Astrocyte (in vitro differentiated cells and primary cell): ENCODE measurements at regions not wholly inside any gene's neighbourhood (a gene's known extent, or its start where the extent isn't known, plus 50 kb on each side); places are given as distances from the start of the nearest gene placed in this dataset.

Source experiments
- DNase-seq: peaks from one replicate; pipeline ENCODE4 v3.0.0-alpha.2; 2010; ENCODE audit warnings: low read depth
- FAIRE-seq: peaks from 2 replicates; lab custom pipeline; 2011; peaks lifted over from hg19 to GRCh38; lab: Jason Lieb, UNC
- H2AFZ ChIP-seq: 2 replicates; pipeline ENCODE4 v1.6.0; 2012; ENCODE audit warnings: low read depth, low read length, inconsistent platforms
- H3K27ac ChIP-seq: 2 replicates; pipeline ENCODE4 v1.5.1; 2011; ENCODE audit warnings: low read depth, low read length, inconsistent platforms
- H3K27me3 ChIP-seq: 2 replicates; pipeline ENCODE4 v1.6.0; 2011; ENCODE audit warnings: low read length, inconsistent platforms; ENCODE audit not compliant: insufficient read depth
- H3K36me3 ChIP-seq: 2 replicates; pipeline ENCODE4 v1.5.1; 2011; ENCODE audit warnings: low read length, inconsistent platforms; ENCODE audit not compliant: insufficient read depth
- H3K4me1 ChIP-seq: 2 replicates; pipeline ENCODE4 v1.5.1; 2011; ENCODE audit warnings: low read length, inconsistent platforms; ENCODE audit not compliant: insufficient read depth
- H3K4me2 ChIP-seq: 2 replicates; pipeline ENCODE4 v1.6.0; 2012; ENCODE audit warnings: low read length, inconsistent platforms
- H3K4me3 ChIP-seq: 2 replicates; pipeline ENCODE4 v1.5.1; 2011; ENCODE audit warnings: low read depth, mild to moderate bottlenecking, low read length, inconsistent platforms; ENCODE audit not compliant: insufficient read depth
- H3K79me2 ChIP-seq: 2 replicates; pipeline ENCODE4 v1.6.0; 2012; ENCODE audit warnings: mild to moderate bottlenecking, low read length, inconsistent platforms; ENCODE audit not compliant: insufficient read depth
- H3K9ac ChIP-seq: 2 replicates; pipeline ENCODE4 v1.6.0; 2012; ENCODE audit warnings: mild to moderate bottlenecking, low read length, inconsistent platforms
- H3K9me3 ChIP-seq: 2 replicates; pipeline ENCODE4 v1.5.1; 2012; ENCODE audit warnings: low read depth, mild to moderate bottlenecking, low read length, inconsistent platforms; ENCODE audit not compliant: insufficient read depth
- H4K20me1 ChIP-seq: 2 replicates; pipeline ENCODE4 v1.6.0; 2012; ENCODE audit warnings: low read length, inconsistent platforms; ENCODE audit not compliant: insufficient read depth
- H3K27ac Mint-ChIP-seq: one replicate; pipeline ENCODE4 v1.8.0; 2021; ENCODE audit warnings: mild to moderate bottlenecking, mixed read lengths; ENCODE audit not compliant: unreplicated experiment
- H3K27me3 Mint-ChIP-seq: one replicate; pipeline ENCODE4 v1.8.0; 2021; ENCODE audit warnings: low read depth, mixed read lengths; ENCODE audit not compliant: unreplicated experiment
- H3K36me3 Mint-ChIP-seq: one replicate; pipeline ENCODE4 v1.8.0; 2021; ENCODE audit warnings: low read depth, mixed read lengths; ENCODE audit not compliant: unreplicated experiment
- H3K4me1 Mint-ChIP-seq: one replicate; pipeline ENCODE4 v1.8.0; 2021; ENCODE audit warnings: low read depth, mixed read lengths; ENCODE audit not compliant: unreplicated experiment
- H3K4me3 Mint-ChIP-seq: one replicate; pipeline ENCODE4 v1.8.0; 2021; ENCODE audit warnings: mild to moderate bottlenecking, moderate library complexity, mixed read lengths; ENCODE audit not compliant: unreplicated experiment
- H3K9me3 Mint-ChIP-seq: one replicate; pipeline ENCODE4 v1.8.0; 2021; ENCODE audit warnings: mild to moderate bottlenecking, mixed read lengths; ENCODE audit not compliant: unreplicated experiment
- CTCF ChIP-seq: IDR thresholded peaks from 2 replicates; pipeline ENCODE4 v1.5.1; 2011; ENCODE audit warnings: low read depth, mild to moderate bottlenecking, inconsistent platforms, low read length, moderate library complexity; ENCODE audit not compliant: insufficient read depth
- EZH2 ChIP-seq: IDR thresholded peaks from 2 replicates; pipeline ENCODE4 v1.6.1; 2012; ENCODE audit warnings: mild to moderate bottlenecking, low read length, inconsistent platforms; ENCODE audit not compliant: insufficient read depth

GRCh38 chr22:47345025-47345424, 582.6 kb downstream of the TBC1D22A start:
- Mint-ChIP-seq H3K27me3 (no peaks in the 10 kb centered on the region), H3K4me3 (no peak overlapping the region), H3K27ac (no peak overlapping the region), H3K4me1 (no peaks in the 10 kb centered on the region), H3K9me3 (peaks cover 14% of the 10 kb centered on the region), H3K36me3 (no peaks in the 10 kb centered on the region)
- Histone ChIP-seq H2AFZ (no peak overlapping the region), H4K20me1 (no peaks in the 10 kb centered on the region), H3K36me3 (no peaks in the 10 kb centered on the region), H3K4me3 (no peak overlapping the region), H3K27ac (no peak overlapping the region), H3K9me3 (no peaks in the 10 kb centered on the region), H3K27me3 (no peaks in the 10 kb centered on the region), H3K4me2 (no peak overlapping the region), H3K9ac (no peak overlapping the region), H3K4me1 (peaks cover 3% of the 10 kb centered on the region), H3K79me2 (no peaks in the 10 kb centered on the region)
- FAIRE-seq (no peak), DNase-seq (no peak)
- TF ChIP-seq CTCF (no peak), EZH2 (no peak)

GRCh38 chr22:47344414-47344813, 582.0 kb downstream of the TBC1D22A start:
- H3K27ac Mint-ChIP-seq: no peak overlapping the region
- H3K9me3 Mint-ChIP-seq: peaks cover 14% of the 10 kb centered on the region
- H2AFZ ChIP-seq: no peak overlapping the region
- peaks cover 3% of the 10 kb centered on the region for H3K4me1 ChIP-seq
- H3K9me3 ChIP-seq: no peaks in the 10 kb centered on the region
- no peaks in the 10 kb centered on the region for H3K36me3 ChIP-seq
- no peaks in the 10 kb centered on the region for H3K27me3 Mint-ChIP-seq
- no peaks in the 10 kb centered on the region for H3K4me1 Mint-ChIP-seq
- no peak overlapping the region for H3K27ac ChIP-seq
- DNase-seq (no peak), FAIRE-seq (no peak)
- H3K4me2 ChIP-seq: no peak overlapping the region
- no peaks in the 10 kb centered on the region for H3K79me2 ChIP-seq
- H3K36me3 Mint-ChIP-seq: no peaks in the 10 kb centered on the region
- no peak overlapping the region for H3K9ac ChIP-seq
- no peaks in the 10 kb centered on the region for H3K27me3 ChIP-seq
- H3K4me3 Mint-ChIP-seq: no peak overlapping the region
- H3K4me3 ChIP-seq: no peak overlapping the region
- H4K20me1 ChIP-seq: no peaks in the 10 kb centered on the region
- TF ChIP-seq EZH2: no peak
- no peak for TF ChIP-seq CTCF

GRCh38 chr22:47343611-47344010, 581.2 kb downstream of the TBC1D22A start:
- no peak overlapping the region for H3K9ac ChIP-seq
- H3K79me2 ChIP-seq: no peaks in the 10 kb centered on the region
- TF ChIP-seq EZH2 (no peak), CTCF (no peak)
- peaks cover 11% of the 10 kb centered on the region for H3K9me3 Mint-ChIP-seq
- H3K27me3 ChIP-seq: no peaks in the 10 kb centered on the region
- no peaks in the 10 kb centered on the region for H3K9me3 ChIP-seq
- H3K4me3 Mint-ChIP-seq: no peak overlapping the region
- H3K4me1 Mint-ChIP-seq: no peaks in the 10 kb centered on the region
- peaks cover 3% of the 10 kb centered on the region for H3K4me1 ChIP-seq
- DNase-seq (no peak), FAIRE-seq (no peak)
- H3K4me3 ChIP-seq: no peak overlapping the region
- no peaks in the 10 kb centered on the region for H3K36me3 ChIP-seq
- H3K27me3 Mint-ChIP-seq: no peaks in the 10 kb centered on the region
- no peak overlapping the region for H3K4me2 ChIP-seq
- no peak overlapping the region for H3K27ac Mint-ChIP-seq
- no peaks in the 10 kb centered on the region for H4K20me1 ChIP-seq
- H2AFZ ChIP-seq: no peak overlapping the region
- no peaks in the 10 kb centered on the region for H3K36me3 Mint-ChIP-seq
- no peak overlapping the region for H3K27ac ChIP-seq
